Lower lobe of right lung (tissue), 2 donors: ENCODE measurements at regions not wholly inside any gene's neighbourhood (a gene's known extent, or its start where the extent isn't known, plus 50 kb on each side); places are given as distances from the start of the nearest gene placed in this dataset.
"Not testable (repeated sequence)": the region's sequence is repeated elsewhere in the genome, so short reads cannot be mapped to it uniquely, and the experiment has no call there.

Source experiments
- ATAC-seq, 2 donors: fragments of 200-7000 bp; cut with Tn5 transposase; one replicate each; pipeline ENCODE4 v1.9.1; 2020 to 2022; ENCODE audit warnings: mild to moderate bottlenecking in 2 of 2, moderate library complexity in 2 of 2
- DNase-seq: peaks from one replicate; pipeline ENCODE4 v3.0.0-alpha.2; 2020
- H3K27ac ChIP-seq: fragments of 200-600 bp; one replicate; pipeline ENCODE4 v1.8.0; 2022
- H3K27me3 ChIP-seq: fragments of 200-600 bp; one replicate; pipeline ENCODE4 v1.8.0; 2022; ENCODE audit warnings: low read depth
- H3K36me3 ChIP-seq: fragments of 200-600 bp; one replicate; pipeline ENCODE4 v1.8.0; 2022; ENCODE audit warnings: mild to moderate bottlenecking
- H3K4me1 ChIP-seq: fragments of 200-600 bp; one replicate; pipeline ENCODE4 v1.8.0; 2022
- H3K4me3 ChIP-seq: fragments of 200-600 bp; one replicate; pipeline ENCODE4 v1.8.0; 2022; ENCODE audit warnings: mild to moderate bottlenecking
- H3K9me3 ChIP-seq: fragments of 200-600 bp; one replicate; pipeline ENCODE4 v1.8.0; 2022
- CTCF ChIP-seq: fragments of 200-600 bp; IDR thresholded peaks from one replicate; pipeline ENCODE4 v1.8.0; 2022; ENCODE audit warnings: antibody characterized with exemption, mild to moderate bottlenecking
- intact Hi-C: fragments of 100-400 bp; cut with DNase I; formaldehyde crosslinking; loops from one replicate; pipeline ENCODE4 v1.11.0; 2022
- donor health status: DM: no; HTN: yes; CAD: no; lungs with severe emphysema.

- peaks cover 20% of the 10 kb centered on the region for H3K4me1 ChIP-seq
- H3K36me3 ChIP-seq = no peaks in the 10 kb centered on the region
- no peaks in the 10 kb centered on the region for H3K9me3 ChIP-seq
- no peak for TF ChIP-seq CTCF
- DNase-seq = no peak
- ATAC-seq = peak in 1 of 2 donors; percentile 32
- H3K4me3 ChIP-seq = no peak overlapping the region
- intact Hi-C loops = no loop called here
- H3K27ac ChIP-seq = no peak overlapping the region
- H3K27me3 ChIP-seq = no peaks in the 10 kb centered on the region
These were observed 122.2 kb downstream of the MPP7 start for GRCh38 chr10:28180654-28181053.

- no peak for ATAC-seq
- H3K4me3 ChIP-seq = no peak overlapping the region
- TF ChIP-seq CTCF = no peak
- H3K4me1 ChIP-seq = peaks cover 20% of the 10 kb centered on the region
- DNase-seq = no peak
- intact Hi-C loops = no loop called here
- H3K36me3 ChIP-seq = no peaks in the 10 kb centered on the region
- H3K9me3 ChIP-seq = no peaks in the 10 kb centered on the region
- H3K27me3 ChIP-seq = no peaks in the 10 kb centered on the region
- H3K27ac ChIP-seq = no peak overlapping the region
These were observed 123.1 kb downstream of the MPP7 start for GRCh38 chr10:28179743-28180099.

- no peak overlapping the region for H3K4me3 ChIP-seq
- H3K27me3 ChIP-seq = no peaks in the 10 kb centered on the region
- DNase-seq = no peak
- no peaks in the 10 kb centered on the region for H3K9me3 ChIP-seq
- intact Hi-C loops = no loop called here
- TF ChIP-seq CTCF = peak; percentile 63
- H3K4me1 ChIP-seq = peaks cover 20% of the 10 kb centered on the region
- peak overlapping the region; percentile 0 for H3K27ac ChIP-seq
- H3K36me3 ChIP-seq = no peaks in the 10 kb centered on the region
- ATAC-seq = peak; percentile 79 to 81
These were observed 123.7 kb downstream of the MPP7 start for GRCh38 chr10:28179006-28179742.

- peak overlapping the region; percentile 0 for H3K27ac ChIP-seq
- H3K9me3 ChIP-seq = no peaks in the 10 kb centered on the region
- no peak for TF ChIP-seq CTCF
- ATAC-seq (peak in 1 of 2 donors; percentile 68), DNase-seq (no peak)
- intact Hi-C loops = no loop called here
- H3K4me3 ChIP-seq = peak overlapping the region; percentile 9
- H3K36me3 ChIP-seq = no peaks in the 10 kb centered on the region
- peaks cover 20% of the 10 kb centered on the region for H3K4me1 ChIP-seq
- no peaks in the 10 kb centered on the region for H3K27me3 ChIP-seq
These were observed 124.8 kb downstream of the MPP7 start for GRCh38 chr10:28177944-28178637.

GRCh38 chr10:28176498-28176897 lies 126.4 kb downstream of the MPP7 start:
- H3K27me3 ChIP-seq, H3K27ac ChIP-seq, H3K36me3 ChIP-seq, H3K9me3 ChIP-seq, H3K4me3 ChIP-seq, intact Hi-C loops: not testable (repeated sequence)
- peak; percentile 44 for DNase-seq
- peaks cover 25% of the 10 kb centered on the region for H3K4me1 ChIP-seq
- ATAC-seq = peak in 1 of 2 donors; percentile 24

- Histone ChIP-seq H3K27me3 (no peaks in the 10 kb centered on the region), H3K36me3 (no peaks in the 10 kb centered on the region), H3K9me3 (no peaks in the 10 kb centered on the region), H3K4me3 (no peak overlapping the region), H3K4me1 (peaks cover 9% of the 10 kb centered on the region), H3K27ac (no peak overlapping the region)
- ATAC-seq (no peak), DNase-seq (no peak)
- intact Hi-C loops = no loop called here
- no peak for TF ChIP-seq CTCF
These were observed 130.6 kb downstream of the MPP7 start for GRCh38 chr10:28172223-28172610.
